ENCODE measurements at regions not wholly inside any gene's neighbourhood (a gene's known extent, or its start where the extent isn't known, plus 50 kb on each side); places are given as distances from the start of the nearest gene placed in this dataset.

- Histone ChIP-seq H3K27ac (ENCODE audit: low read length) (peak overlapping the region; percentile 50), H3K4me3 (ENCODE audit: low read length) (peak overlapping the region; percentile 6), H3K36me3 (ENCODE audit: insufficient read depth, low read length) (no peaks in the 10 kb centered on the region), H3K27me3 (ENCODE audit: insufficient read depth, low read depth, low read length) (no peaks in the 10 kb centered on the region), H4K20me1 (ENCODE audit: insufficient read depth) (no peaks in the 10 kb centered on the region), H3K79me2 (replicated peaks; ENCODE audit: insufficient read depth, low read length) (no peaks in the 10 kb centered on the region), H3K9me2 (ENCODE audit: insufficient read depth, low read length) (no peaks in the 10 kb centered on the region), H3K4me2 (ENCODE audit: low read length) (no peak overlapping the region), H3K9me3 (ENCODE audit: low read length) (no peaks in the 10 kb centered on the region), H3F3A (ENCODE audit: insufficient read depth, low read length, poor library complexity, severe bottlenecking) (no peaks in the 10 kb centered on the region), H2AFZ (ENCODE audit: low read depth, low read length) (no peak overlapping the region), H3K9ac (ENCODE audit: low read length) (no peak overlapping the region)
- no peak for TF ChIP-seq TAF1 (IDR thresholded peaks at IDR 0.05; ENCODE audit: low read depth)
- no peak for TF ChIP-seq RAD21 (conservative IDR thresholded peaks at IDR 0.05)
- TF ChIP-seq SMC3 (conservative IDR thresholded peaks at IDR 0.05; ENCODE audit: poor library complexity): no peak
- TF ChIP-seq MXI1 (conservative IDR thresholded peaks at IDR 0.05; ENCODE audit: poor library complexity, severe bottlenecking): no peak
- TF ChIP-seq POLR2AphosphoS5 (IDR thresholded peaks at IDR 0.05): peak; percentile 29
- TF ChIP-seq EP300 (conservative IDR thresholded peaks at IDR 0.05; ENCODE audit: poor library complexity, severe bottlenecking): peak; percentile 46
- no peak for TF ChIP-seq EZH2 (IDR thresholded peaks at IDR 0.05; ENCODE audit: borderline replicate concordance, insufficient read depth, low read length, poor library complexity, severe bottlenecking)
These were observed 580.9 kb downstream of the EDEM1 start for GRCh38 chr3:5768281-5768945.

- H3K9ac ChIP-seq (ENCODE audit: low read length): no peak overlapping the region
- H3K27me3 ChIP-seq (ENCODE audit: insufficient read depth, low read depth, low read length): no peaks in the 10 kb centered on the region
- H2AFZ ChIP-seq (ENCODE audit: low read depth, low read length): no peak overlapping the region
These were observed 582.3 kb downstream of the EDEM1 start for GRCh38 chr3:5769825-5770224.

More at GRCh38 chr3:5769825-5770224, 582.3 kb downstream of the EDEM1 start:
- TF ChIP-seq MXI1 (conservative IDR thresholded peaks at IDR 0.05; ENCODE audit: poor library complexity, severe bottlenecking): no peak
- no peak for TF ChIP-seq REST (IDR thresholded peaks at IDR 0.05; ENCODE audit: borderline replicate concordance)
- TF ChIP-seq TAF1 (IDR thresholded peaks at IDR 0.05; ENCODE audit: low read depth): no peak
- TF ChIP-seq RAD21 (conservative IDR thresholded peaks at IDR 0.05): no peak
- no peak for TF ChIP-seq POLR2AphosphoS5 (IDR thresholded peaks at IDR 0.05)
- TF ChIP-seq EP300 (conservative IDR thresholded peaks at IDR 0.05; ENCODE audit: poor library complexity, severe bottlenecking): no peak
- TF ChIP-seq EZH2 (IDR thresholded peaks at IDR 0.05; ENCODE audit: borderline replicate concordance, insufficient read depth, low read length, poor library complexity, severe bottlenecking): no peak
- no peak for TF ChIP-seq SMC3 (conservative IDR thresholded peaks at IDR 0.05; ENCODE audit: poor library complexity)
- no peak for TF ChIP-seq CTCF (IDR thresholded peaks at IDR 0.05; ENCODE audit: poor library complexity, severe bottlenecking)
- Histone ChIP-seq H4K20me1 (ENCODE audit: insufficient read depth) (no peaks in the 10 kb centered on the region), H3F3A (ENCODE audit: insufficient read depth, low read length, poor library complexity, severe bottlenecking) (no peaks in the 10 kb centered on the region), H3K4me2 (ENCODE audit: low read length) (no peak overlapping the region), H3K27ac (ENCODE audit: low read length) (no peak overlapping the region), H3K9me3 (ENCODE audit: low read length) (no peaks in the 10 kb centered on the region), H3K36me3 (ENCODE audit: insufficient read depth, low read length) (no peaks in the 10 kb centered on the region), H3K9me2 (ENCODE audit: insufficient read depth, low read length) (no peaks in the 10 kb centered on the region), H3K4me3 (ENCODE audit: low read length) (no peak overlapping the region), H3K79me2 (replicated peaks; ENCODE audit: insufficient read depth, low read length) (no peaks in the 10 kb centered on the region)
